HUES6 (cell line): ENCODE measurements at regions not wholly inside any gene's neighbourhood (a gene's known extent, or its start where the extent isn't known, plus 50 kb on each side); places are given as distances from the start of the nearest gene placed in this dataset.

ENCODE experiments used
- H3K27ac ChIP-seq: 2 replicates; pipeline ENCODE4 v1.7.0; 2013; ENCODE audit warnings: low read depth, mild to moderate bottlenecking, low read length, inconsistent platforms
- H3K27me3 ChIP-seq: 2 replicates; pipeline ENCODE4 v1.6.1; 2013; ENCODE audit warnings: low read length; ENCODE audit not compliant: control insufficient read depth, insufficient read depth
- H3K36me3 ChIP-seq: 2 replicates; pipeline ENCODE4 v1.6.1; 2013; ENCODE audit warnings: low read length; ENCODE audit not compliant: control insufficient read depth, insufficient read depth
- H3K4me1 ChIP-seq: 2 replicates; pipeline ENCODE4 v1.6.1; 2013; ENCODE audit warnings: low read length; ENCODE audit not compliant: control insufficient read depth, insufficient read depth
- H3K4me3 ChIP-seq: 2 replicates; pipeline ENCODE4 v1.5.1; 2013; ENCODE audit warnings: low read depth, low read length
- H3K9ac ChIP-seq: one replicate; pipeline ENCODE4 v1.6.1; 2013; ENCODE audit warnings: mild to moderate bottlenecking, low read length
- H3K9me3 ChIP-seq: 2 replicates; pipeline ENCODE4 v1.6.1; 2013; ENCODE audit warnings: low read depth, low read length; ENCODE audit not compliant: control insufficient read depth, insufficient read depth

- H3K9me3 ChIP-seq = no peaks in the 10 kb centered on the region
- H3K27ac ChIP-seq = no peak overlapping the region
- no peaks in the 10 kb centered on the region; the same call in 1 of the 2 replicates for H3K27me3 ChIP-seq
- no peak overlapping the region for H3K9ac ChIP-seq
- H3K36me3 ChIP-seq = no peaks in the 10 kb centered on the region
- H3K4me1 ChIP-seq = no peaks in the 10 kb centered on the region; the same call in 1 of the 2 replicates
- no peak overlapping the region for H3K4me3 ChIP-seq
Observed at GRCh38 chr1:29635501-29636263, 399.4 kb downstream of the PTPRU start.

- Histone ChIP-seq H3K36me3 (no peaks in the 10 kb centered on the region), H3K9ac (no peak overlapping the region), H3K27ac (no peak overlapping the region), H3K9me3 (no peaks in the 10 kb centered on the region), H3K4me1 (no peaks in the 10 kb centered on the region), H3K4me3 (no peak overlapping the region), H3K27me3 (no peaks in the 10 kb centered on the region; the same call in 1 of the 2 replicates)
Observed at GRCh38 chr1:29634746-29635335, 398.5 kb downstream of the PTPRU start.

- Histone ChIP-seq H3K4me3 (no peak overlapping the region), H3K4me1 (no peaks in the 10 kb centered on the region), H3K36me3 (no peaks in the 10 kb centered on the region), H3K9me3 (no peaks in the 10 kb centered on the region), H3K27ac (no peak overlapping the region), H3K27me3 (no peaks in the 10 kb centered on the region; the same call in 1 of the 2 replicates), H3K9ac (no peak overlapping the region)
Observed at GRCh38 chr1:29634324-29634723, 398.0 kb downstream of the PTPRU start.

- Histone ChIP-seq H3K9ac (no peak overlapping the region), H3K27me3 (no peaks in the 10 kb centered on the region; the same call in 1 of the 2 replicates), H3K9me3 (no peaks in the 10 kb centered on the region), H3K36me3 (no peaks in the 10 kb centered on the region), H3K4me1 (no peaks in the 10 kb centered on the region), H3K27ac (no peak overlapping the region), H3K4me3 (no peak overlapping the region)
Observed at GRCh38 chr1:29633771-29634170, 397.4 kb downstream of the PTPRU start.

GRCh38 chr1:29632806-29633615 is 396.7 kb downstream of the PTPRU start:
- Histone ChIP-seq H3K9me3 (no peaks in the 10 kb centered on the region), H3K4me1 (no peaks in the 10 kb centered on the region), H3K9ac (no peak overlapping the region), H3K27me3 (no peaks in the 10 kb centered on the region; the same call in 1 of the 2 replicates), H3K27ac (no peak overlapping the region), H3K4me3 (no peak overlapping the region), H3K36me3 (no peaks in the 10 kb centered on the region)

GRCh38 chr1:29631836-29632805 is 395.8 kb downstream of the PTPRU start:
- H3K9ac ChIP-seq = no peak overlapping the region
- H3K36me3 ChIP-seq = no peaks in the 10 kb centered on the region
- no peaks in the 10 kb centered on the region for H3K9me3 ChIP-seq
- no peak overlapping the region for H3K27ac ChIP-seq
- H3K27me3 ChIP-seq = no peaks in the 10 kb centered on the region; the same call in 1 of the 2 replicates
- no peaks in the 10 kb centered on the region for H3K4me1 ChIP-seq
- no peak overlapping the region for H3K4me3 ChIP-seq

- Histone ChIP-seq H3K9ac (no peak overlapping the region), H3K9me3 (no peaks in the 10 kb centered on the region), H3K4me3 (no peak overlapping the region), H3K36me3 (no peaks in the 10 kb centered on the region), H3K27me3 (no peaks in the 10 kb centered on the region; the same call in 1 of the 2 replicates), H3K27ac (no peak overlapping the region), H3K4me1 (no peaks in the 10 kb centered on the region)
Observed at GRCh38 chr1:29631361-29631760, 395.0 kb downstream of the PTPRU start.

GRCh38 chr1:29630756-29631155 is 394.4 kb downstream of the PTPRU start:
- Histone ChIP-seq H3K4me1 (no peaks in the 10 kb centered on the region), H3K27me3 (no peaks in the 10 kb centered on the region; the same call in 1 of the 2 replicates), H3K4me3 (no peak overlapping the region), H3K9me3 (no peaks in the 10 kb centered on the region), H3K36me3 (no peaks in the 10 kb centered on the region), H3K9ac (no peak overlapping the region), H3K27ac (no peak overlapping the region)

- no peak overlapping the region for H3K9ac ChIP-seq
- H3K4me1 ChIP-seq = no peaks in the 10 kb centered on the region
- H3K36me3 ChIP-seq = no peaks in the 10 kb centered on the region
- H3K9me3 ChIP-seq = no peaks in the 10 kb centered on the region
- H3K27ac ChIP-seq = no peak overlapping the region
- no peak overlapping the region for H3K4me3 ChIP-seq
- H3K27me3 ChIP-seq = no peaks in the 10 kb centered on the region; the same call in 1 of the 2 replicates
Observed at GRCh38 chr1:29629814-29630516, 393.6 kb downstream of the PTPRU start.

- no peak overlapping the region for H3K9ac ChIP-seq
- H3K4me3 ChIP-seq = no peak overlapping the region
- no peaks in the 10 kb centered on the region for H3K9me3 ChIP-seq
- no peaks in the 10 kb centered on the region; the same call in 1 of the 2 replicates for H3K27me3 ChIP-seq
- H3K36me3 ChIP-seq = no peaks in the 10 kb centered on the region
- no peaks in the 10 kb centered on the region for H3K4me1 ChIP-seq
- H3K27ac ChIP-seq = no peak overlapping the region
Observed at GRCh38 chr1:29629401-29629800, 393.1 kb downstream of the PTPRU start.
